ENCODE measurements at regions not wholly inside any gene's neighbourhood (a gene's known extent, or its start where the extent isn't known, plus 50 kb on each side); places are given as distances from the start of the nearest gene placed in this dataset.
"Not testable (repeated sequence)": the region's sequence is repeated elsewhere in the genome, so short reads cannot be mapped to it uniquely, and the experiment has no call there.

DNA sequence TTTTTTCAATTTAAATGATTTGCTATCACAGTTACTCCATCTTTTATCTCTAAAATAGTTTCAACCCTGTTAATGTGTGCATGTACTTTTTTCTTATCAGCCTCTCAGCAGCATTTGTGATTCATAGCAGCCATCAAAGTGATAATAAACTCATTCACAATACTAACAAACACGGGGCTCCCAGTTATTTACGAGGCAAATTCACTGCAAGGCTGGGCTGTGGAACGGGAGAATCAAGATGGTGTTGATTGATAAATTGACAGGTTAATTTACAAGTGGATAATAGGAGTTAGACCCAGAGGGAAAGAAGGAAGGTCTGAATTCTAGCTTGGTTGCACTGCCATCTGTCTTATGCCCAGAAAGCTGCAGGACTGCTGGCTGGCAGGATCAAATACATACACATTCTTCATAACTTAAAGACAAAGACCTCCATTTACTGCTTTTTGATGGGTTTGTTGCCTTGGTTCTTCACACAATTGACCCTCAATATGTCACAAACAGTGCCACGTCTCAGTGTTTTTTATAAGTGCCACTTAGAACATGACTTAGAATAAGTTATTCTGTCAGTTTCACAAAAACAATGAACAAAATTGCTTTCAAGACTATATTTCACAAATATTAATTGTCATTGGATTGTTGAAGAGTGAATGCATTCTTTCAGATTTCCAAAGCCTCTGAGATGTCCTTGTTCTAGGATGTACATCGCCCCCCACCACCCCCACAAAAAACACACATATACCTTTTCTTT lies 562.8 kb downstream of the NR2F2 start:
- DNase-seq, result peak in 17 of 56 donors; percentile 1 to 44 (median 4)

DNA sequence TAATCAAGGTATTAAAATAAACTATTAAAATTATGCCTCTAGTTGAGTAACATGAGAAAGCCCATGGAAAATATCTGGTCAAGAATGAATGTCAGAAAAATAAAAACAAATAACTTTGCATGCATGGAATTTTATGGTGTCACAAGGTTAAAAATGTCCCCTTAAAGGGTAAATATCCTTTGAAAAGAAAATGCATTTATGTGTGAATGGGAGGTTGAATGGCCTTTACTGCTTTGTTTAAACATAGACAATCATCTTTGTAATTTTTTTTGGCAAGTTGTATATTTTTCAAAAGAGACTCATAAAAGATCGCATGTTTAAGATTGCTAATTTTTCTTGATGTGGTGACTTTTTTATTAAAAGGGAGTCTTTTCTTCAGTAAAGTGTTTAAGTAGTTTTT lies 564.2 kb downstream of the NR2F2 start:
- DNase-seq, result no peak

DNA sequence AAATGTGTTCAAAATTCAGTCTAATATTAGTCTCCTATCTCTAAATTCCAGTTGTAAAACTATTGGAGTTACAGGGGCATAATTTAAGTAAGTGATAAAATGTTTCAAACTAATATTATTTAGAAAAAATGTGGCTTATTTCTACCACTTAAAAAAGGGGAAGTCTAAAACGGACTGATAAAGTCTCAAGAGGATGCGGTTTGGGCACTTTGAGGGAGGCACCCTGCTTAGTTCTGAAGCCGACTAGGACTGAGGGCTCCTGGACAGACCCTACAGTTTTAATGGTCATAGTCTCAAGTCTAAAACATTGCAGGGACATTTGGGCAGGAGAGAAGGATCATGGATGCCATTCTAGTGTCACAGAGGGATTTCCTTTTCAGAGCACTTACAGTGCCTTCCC lies 566.3 kb downstream of the NR2F2 start:
- DNase-seq, result no peak

DNA sequence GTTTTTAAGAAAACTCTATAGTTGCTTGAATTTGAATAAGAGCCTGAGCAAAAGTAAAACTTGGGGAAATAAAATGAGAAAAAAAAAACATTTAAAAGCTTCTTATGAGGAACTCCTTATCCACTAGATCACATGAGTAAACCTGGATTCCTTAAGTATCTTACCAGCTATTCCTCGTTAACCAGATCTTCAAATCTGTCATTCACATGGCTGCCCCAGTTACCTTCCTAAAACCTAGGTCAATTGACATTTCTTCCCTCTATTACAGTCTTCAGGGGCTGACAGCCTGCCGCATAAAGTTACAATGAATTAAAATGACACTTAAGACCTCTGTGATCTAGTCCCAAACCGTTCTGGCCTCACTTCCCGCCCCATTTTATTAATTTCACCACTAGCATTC lies 583.6 kb downstream of the NR2F2 start:
- no peak for DNase-seq

DNA sequence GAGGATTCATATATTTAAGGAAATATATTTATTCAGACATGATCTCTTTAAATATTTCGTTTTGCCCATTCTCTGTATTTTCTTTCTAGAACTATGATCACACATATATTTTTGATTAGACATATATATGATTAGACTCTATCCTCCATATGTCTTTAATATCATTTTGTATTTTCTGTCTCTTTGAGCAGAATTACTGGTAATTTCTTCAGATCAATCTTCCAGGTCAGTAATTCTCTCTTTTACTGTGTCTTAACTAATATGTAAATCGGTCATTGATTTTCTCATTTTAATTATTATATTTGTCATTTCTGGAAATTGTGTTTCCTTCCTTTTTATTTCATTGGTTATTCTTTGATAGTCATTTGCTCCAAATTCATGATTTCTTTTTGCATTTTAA lies 586.2 kb downstream of the NR2F2 start:
- DNase-seq, result no peak

DNA sequence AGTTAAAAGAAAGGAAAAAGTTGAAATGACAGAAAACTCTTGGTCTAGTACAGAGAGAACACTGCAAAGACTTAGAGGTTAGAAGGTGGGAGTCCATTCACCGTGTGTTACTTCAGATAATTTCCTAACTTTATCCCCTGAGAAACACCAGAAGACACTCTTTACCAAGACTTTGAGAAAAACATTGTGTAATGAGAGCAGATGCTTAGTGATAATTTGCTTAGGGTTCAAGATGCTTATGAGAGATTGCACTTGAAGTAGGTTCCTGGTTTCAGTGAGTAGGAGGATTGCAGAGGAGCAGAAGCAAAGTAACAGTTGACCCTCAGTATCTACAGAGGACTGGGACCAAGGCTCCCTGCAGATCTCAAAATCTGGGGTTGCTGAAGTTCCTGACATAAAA lies 594.1 kb downstream of the NR2F2 start:
- DNase-seq, result no peak

DNA sequence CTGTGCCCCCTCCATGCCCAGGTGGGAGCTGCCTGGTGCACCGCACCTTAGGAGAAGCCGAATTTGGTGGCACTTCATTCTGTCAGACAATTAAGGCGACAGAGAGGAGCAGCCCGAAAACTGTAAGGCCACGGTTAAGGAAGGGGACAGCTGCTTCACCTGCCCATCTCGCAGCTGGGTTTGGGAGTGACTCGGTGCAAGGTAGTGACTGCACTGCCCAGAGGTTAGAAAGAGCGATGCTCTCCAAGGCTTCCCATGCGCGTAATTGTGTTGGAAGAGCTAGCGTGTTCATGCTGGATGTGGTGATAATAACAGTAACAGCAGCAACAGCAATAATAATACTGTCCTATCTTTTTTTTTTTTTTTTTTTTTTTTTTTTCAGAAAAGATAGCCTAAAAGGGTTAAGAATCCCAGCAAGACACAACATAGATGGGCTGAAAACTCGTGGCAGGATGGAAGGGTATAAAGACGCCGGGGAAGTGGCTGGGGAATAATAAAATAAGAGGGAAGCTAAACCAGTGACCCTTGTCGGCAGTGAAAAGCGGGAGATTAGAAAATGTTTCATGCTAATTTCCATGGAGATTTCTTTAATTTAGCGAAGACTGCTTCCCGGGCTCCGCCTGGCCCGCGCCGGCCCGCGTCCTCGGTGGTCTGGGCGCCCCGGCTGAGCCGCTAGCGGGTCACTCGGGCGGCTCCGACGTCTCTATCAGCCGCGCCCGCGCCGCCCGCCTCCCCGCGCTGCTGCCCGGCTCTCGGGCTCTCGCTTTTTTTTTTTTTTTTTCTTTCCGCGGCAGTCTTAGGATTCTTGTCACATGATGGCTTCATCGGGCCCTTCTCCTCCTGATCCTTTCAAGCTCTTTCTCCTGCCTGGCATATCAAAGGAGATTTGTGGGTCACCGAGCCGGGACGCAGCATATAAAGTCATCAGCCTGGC lies 617.1 kb downstream of the NR2F2 start:
- DNase-seq, result peak in 3 of 56 donors; percentile 5

DNA sequence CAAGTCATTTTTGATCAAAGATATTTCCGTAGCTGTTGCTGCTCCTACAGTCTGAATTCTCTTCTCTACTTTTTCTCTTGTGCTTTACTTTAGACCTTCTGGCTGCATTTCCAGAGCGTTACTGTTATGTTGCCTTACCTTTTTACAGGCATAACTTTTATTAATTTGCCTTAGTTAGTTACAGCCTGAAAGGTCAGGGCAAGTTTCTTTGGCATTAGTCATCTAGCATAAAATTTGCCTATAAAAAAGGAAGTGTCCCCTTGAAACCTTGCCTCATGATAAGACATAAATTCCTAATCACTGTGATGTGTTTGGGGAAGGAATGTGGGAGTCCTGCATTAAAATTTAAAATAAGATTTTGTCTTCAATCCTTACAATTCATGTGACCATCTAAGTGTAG lies 618.5 kb downstream of the NR2F2 start:
- no peak for DNase-seq

DNA sequence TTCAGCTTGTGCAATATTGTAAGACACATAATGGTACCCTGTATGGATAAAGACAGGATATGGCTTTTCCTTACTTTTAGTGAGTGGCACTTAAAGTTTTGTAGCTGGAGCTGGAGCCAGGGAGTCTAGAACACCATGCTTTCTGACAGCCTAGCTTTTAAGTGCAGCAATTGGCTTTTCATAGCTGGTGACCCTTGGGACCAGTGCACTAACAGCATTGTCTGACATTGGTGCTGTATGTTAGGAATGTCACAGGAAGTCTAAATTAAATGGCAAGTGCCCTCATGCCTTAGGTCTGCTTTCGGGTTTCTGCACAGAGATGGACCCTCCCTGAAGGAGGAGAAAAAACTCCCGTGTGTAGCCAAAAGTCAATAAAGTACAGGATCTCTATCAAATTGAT lies 628.2 kb downstream of the NR2F2 start:
- DNase-seq, result no peak

DNA sequence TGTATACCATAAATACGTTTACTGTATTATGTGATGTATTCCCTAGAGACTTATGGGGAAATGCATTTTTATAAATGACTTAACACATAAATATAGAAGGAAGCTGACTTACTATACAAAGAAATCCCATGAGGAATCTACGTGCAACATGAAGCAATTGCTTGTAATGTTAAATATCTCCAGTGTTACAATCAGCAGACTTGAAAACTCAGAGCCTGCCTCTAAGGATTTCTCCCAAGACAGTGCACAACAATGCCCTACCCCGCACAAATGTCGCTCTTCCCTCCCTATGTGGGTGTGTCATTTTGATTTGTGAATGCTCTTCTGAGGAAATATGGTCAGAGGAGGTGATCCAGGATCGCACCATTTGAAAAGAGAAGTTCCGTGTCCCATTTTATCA lies 629.0 kb downstream of the NR2F2 start:
- no peak for DNase-seq

DNA sequence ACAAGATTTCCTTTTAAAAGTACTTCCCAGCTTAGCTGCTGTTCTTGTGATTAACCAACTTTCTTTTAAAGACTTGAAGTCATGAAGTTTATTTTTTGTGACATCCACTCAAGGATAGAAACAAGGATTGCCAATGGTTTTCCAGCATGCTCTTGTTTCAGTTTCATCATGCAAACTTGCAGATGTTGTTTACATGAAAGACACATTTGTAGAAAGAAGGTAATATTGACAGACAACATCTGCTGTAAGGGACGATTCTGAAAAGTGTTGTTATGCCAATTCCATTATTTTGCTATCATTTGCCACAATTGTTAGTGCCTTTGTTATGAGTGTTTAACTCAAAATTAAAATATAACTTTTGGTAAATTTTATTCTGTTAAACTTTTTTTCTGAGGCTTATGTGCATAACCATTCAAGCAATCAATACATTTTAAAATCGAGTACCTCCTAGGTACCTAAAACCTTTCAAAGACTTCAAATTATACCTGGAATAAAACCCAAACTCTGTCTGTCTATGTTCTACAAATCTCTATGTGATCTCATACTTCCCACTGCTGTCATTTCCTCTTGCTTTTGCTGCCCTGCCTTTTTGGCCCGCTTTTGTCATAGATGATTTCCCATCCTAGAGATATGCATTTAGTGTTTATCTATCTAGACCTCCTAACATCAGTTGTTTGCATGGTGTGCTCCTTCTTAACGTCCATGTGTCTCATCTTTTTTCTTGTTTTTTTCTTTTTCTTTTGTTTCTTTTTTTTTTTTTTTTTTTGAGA lies 630.4 kb downstream of the NR2F2 start:
- no peak for DNase-seq

DNA sequence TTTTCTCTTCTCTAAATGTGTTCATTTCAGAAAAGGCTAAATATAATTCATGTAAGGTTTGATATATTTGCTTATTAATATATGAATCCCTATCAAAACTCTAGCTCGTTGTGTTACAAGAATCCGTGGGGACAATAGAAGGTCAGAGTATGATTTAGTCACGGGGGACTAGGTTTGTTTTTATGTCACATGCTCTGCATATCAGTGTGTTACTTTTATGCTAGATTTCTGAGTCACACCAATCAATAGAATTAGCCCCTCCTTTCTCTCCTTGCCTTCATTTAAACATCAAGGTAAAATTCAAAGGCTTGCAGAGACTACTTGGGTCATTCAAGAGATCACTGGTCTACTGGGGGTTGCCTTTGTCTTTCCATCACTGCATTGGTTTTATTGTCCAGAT lies 636.1 kb downstream of the NR2F2 start:
- DNase-seq, result no peak

DNA sequence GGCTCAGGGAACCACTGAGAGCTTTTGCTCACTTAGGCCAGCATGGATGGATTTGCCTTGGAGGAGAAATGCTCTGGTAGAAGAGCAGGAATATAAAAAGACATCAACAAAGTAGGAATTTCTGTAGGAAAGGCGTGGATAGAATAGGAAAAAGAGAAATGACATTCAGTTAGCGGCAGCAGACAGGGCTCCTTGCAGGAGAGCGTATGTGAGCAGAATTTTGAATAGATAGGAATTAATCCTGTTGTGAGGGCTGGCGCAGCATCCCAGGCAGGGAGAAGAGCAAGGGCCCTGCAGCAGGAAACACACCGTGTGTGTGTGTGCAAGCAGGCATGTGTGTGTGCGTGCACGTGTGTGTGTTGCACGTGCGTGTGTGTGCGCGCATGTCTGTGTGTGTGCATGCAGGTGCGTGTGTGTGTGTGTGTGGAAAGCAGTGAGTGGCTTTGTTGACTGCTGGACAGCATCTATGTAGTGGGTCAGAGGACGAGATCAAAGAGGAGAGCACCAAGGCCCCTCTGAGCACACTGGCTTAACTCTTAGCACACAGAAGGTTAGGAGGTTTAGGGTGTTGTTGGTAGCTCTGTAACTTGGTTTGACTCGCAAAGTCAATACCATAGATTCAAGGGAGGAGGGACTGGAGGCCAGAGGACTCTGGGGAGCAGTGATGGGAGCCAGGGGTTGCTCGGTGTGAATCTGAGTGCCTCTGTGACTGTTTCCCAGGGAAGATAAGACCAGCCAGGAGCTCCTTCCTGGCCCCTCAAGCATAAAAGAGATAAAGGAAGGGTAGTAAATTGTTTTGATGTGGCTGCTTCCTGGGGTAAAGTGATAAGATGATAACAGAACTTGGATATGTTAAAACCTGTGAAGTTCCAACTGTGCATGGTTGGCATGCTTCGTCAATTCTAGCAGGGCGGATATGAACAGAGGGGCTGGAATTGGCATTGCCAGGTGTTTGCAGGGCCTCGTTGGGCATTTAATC lies 639.5 kb downstream of the NR2F2 start:
- no peak for DNase-seq

DNA sequence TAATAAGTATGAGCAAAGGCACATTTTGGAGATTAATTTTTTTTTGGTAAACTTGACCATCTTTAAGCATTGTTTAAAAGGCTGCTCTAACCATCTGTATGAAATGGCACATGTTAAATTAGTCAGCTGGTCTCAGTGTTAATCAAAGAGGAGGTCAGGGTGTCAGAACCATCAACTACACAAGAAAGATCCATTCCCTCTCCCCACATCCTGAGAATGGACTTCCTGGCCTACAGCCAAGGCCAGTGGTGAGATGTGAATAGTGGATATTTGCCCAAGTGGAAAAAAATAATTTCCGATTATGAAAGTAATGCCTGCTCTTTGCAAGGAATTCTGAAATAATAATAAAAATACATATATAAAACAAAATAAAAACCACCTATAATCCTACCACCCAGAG lies 641.7 kb downstream of the NR2F2 start:
- DNase-seq, result no peak

DNA sequence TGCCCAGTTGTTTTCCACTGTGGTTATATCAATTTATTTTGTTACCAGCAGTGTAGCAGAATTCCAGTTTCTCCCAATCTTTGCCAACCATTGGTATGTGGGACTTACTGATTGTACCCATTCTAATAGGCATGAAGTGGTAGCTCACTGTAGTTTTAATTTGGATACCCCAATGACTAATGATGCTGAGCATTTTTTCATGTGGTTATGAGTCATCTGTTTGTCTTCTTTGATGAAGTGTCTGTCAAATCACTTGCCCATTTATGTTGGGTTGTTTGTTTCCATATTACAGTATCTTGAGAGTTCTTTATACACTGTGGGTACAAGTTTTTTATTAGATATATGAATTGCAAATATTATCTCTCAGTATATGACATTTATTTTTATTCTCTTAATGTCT lies 644.3 kb downstream of the NR2F2 start:
- no peak for DNase-seq

DNA sequence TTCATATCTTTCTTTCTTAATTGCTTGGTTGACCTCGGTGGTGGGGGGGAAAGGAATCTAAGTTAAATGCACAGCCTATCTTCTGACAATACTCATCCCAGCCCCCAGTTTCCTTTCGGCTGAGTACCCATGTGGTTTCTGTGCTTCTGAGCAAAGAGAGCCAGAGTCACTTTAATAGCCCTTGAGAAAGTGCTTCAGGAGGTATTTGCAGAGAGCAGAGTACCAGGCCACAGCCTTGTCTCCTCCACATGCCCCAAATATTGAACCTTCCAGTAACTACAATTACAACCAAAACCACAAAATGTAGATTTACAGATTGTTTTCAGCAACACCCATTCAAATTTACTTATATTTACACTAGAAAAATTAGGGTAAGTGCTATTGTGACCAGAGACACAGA lies 647.4 kb downstream of the NR2F2 start:
- DNase-seq, result no peak

DNA sequence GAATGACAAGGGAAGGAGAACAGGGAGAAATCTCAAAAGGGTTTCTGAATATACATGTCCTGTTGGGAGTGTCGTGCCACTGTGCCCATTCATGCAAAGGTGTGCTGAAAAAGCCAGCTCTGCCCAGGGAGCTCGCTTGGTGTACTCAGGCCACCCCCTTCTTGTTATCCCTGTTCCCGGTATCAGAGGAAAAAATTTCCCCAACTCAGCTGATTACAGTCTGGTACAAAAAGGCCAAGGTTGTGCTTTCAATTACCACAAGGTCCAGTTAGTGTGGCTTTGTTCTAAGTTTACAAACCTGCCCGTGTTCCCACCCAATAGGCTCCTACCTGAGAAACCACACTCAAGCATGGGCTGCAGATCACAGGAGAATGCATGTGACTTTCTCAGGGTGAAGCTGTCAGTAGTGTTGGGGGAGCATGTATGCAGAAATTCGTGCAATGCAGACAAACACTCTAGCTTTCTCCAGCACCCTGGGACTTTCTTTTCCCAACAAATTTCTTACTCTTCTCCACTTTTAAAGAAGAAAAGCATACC lies 648.5 kb downstream of the NR2F2 start:
- no peak for DNase-seq

DNA sequence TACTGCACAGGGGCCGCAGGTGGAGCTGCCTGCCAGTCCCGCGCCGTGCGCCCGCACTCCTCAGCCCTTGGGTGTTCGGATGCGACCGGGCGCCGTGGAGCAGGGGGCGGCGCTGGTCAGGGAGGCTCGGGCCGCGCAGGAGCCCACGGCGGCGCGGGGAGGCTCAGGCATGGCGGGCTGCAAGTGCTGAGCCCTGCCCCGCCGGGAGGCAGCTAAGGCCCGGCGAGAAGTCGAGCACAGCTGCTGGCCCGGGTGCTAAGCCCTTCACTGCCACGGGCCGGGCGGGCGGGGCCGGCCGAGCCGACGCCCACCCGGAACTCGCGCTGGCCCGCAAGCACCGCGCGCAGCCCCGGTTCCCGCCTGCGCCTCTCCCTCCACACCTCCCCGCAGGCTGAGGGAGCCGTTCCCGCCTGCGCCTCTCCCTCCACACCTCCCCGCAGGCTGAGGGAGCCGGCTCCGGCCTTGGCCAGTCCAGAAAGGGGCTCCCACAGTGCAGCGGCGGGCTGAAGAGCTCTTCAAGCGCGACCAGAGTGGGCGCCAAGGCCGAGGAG lies 653.7 kb downstream of the NR2F2 start:
- not testable (repeated sequence) for DNase-seq

DNA sequence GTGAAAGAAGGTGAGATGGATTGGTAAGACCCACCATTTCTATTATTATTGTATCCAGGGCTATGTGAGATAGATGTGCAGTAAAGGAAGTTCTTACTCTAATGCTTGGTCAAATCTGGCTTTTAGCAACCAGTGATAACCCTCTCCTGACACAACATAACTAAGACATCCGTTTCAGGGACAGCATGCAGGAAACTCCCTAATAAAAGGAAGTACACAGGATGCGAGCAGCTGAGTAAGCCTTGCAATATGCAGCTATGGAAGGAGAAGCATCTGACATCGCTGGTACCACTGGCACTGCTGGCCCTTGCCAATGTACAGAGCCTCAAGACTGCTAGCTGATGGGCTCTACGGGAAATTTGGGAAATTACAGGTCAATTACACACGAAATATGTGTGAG lies 662.3 kb downstream of the NR2F2 start:
- no peak for DNase-seq

DNA sequence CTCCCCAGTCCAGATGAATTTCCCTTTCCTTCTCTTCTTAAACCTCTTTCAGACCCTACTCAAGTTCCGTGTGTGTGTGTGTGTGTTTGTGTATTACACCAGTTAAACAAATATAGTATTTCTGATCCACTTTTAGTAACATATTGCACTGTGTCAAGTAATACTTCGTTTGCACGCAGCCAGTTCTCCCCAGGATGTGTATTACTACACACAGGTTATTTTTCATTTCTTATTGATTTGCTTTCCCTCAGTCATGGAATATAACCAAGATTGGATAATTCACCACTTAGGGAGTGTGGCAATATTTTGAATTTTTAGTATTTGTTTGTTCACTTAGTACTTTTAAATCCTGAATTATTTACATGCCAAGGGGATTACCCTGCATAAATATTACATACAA lies 667.0 kb downstream of the NR2F2 start:
- DNase-seq, result no peak

Data from amygdala (tissue), 56 donors.